MM.1S (cell line): ENCODE measurements at regions not wholly inside any gene's neighbourhood (a gene's known extent, or its start where the extent isn't known, plus 50 kb on each side); places are given as distances from the start of the nearest gene placed in this dataset.

Experiments used
- DNase-seq: peaks from one replicate; pipeline ENCODE4 v3.0.0-alpha.2; 2015
- H2AFZ ChIP-seq: fragments of 300-600 bp; sonication (generic); 2 replicates; pipeline ENCODE4 v1.6.0; 2016; ENCODE audit warnings: antibody characterized with exemption, low read length
- H3F3A ChIP-seq: fragments of 300-600 bp; sonication (generic); 2 replicates; pipeline ENCODE4 v1.6.1; 2016; ENCODE audit warnings: mild to moderate bottlenecking, antibody characterized with exemption, low read length, moderate library complexity, mixed read lengths; ENCODE audit not compliant: insufficient read depth
- H3K27ac ChIP-seq: fragments of 300-600 bp; sonication (generic); 2 replicates; pipeline ENCODE4 v1.5.1; 2016; ENCODE audit warnings: mild to moderate bottlenecking, low read length
- H3K27me3 ChIP-seq: fragments of 300-600 bp; sonication (generic); replicated peaks from 2 replicates; pipeline ENCODE4 v1.6.0; 2016; ENCODE audit warnings: low read length; ENCODE audit not compliant: insufficient read depth
- H3K36me3 ChIP-seq: fragments of 300-600 bp; sonication (generic); replicated peaks from 2 replicates; pipeline ENCODE4 v1.6.1; 2016; ENCODE audit warnings: mild to moderate bottlenecking, low read length, mixed read lengths; ENCODE audit not compliant: insufficient read depth
- H3K4me1 ChIP-seq: fragments of 300-600 bp; sonication (generic); 2 replicates; pipeline ENCODE4 v1.6.1; 2016; ENCODE audit warnings: low read length, mixed read lengths
- H3K4me2 ChIP-seq: fragments of 300-600 bp; sonication (generic); 2 replicates; pipeline ENCODE4 v1.6.0; 2016; ENCODE audit warnings: low read depth, low read length
- H3K4me3 ChIP-seq: fragments of 300-600 bp; sonication (generic); 2 replicates; pipeline ENCODE4 v1.5.1; 2016; ENCODE audit warnings: low read length, mixed read lengths
- H3K79me2 ChIP-seq: fragments of 300-600 bp; sonication (generic); 2 replicates; pipeline ENCODE4 v1.6.1; 2016; ENCODE audit warnings: mixed run types, low read length, mixed read lengths
- H3K9ac ChIP-seq: fragments of 300-600 bp; sonication (generic); 2 replicates; pipeline ENCODE4 v1.6.1; 2016; ENCODE audit warnings: low read length, mixed read lengths
- H3K9me2 ChIP-seq: fragments of 300-600 bp; sonication (generic); replicated peaks from 2 replicates; pipeline ENCODE4 v1.6.1; 2016; ENCODE audit warnings: mild to moderate bottlenecking, low read length, mixed read lengths; ENCODE audit not compliant: insufficient read depth
- H3K9me3 ChIP-seq: fragments of 300-600 bp; sonication (generic); replicated peaks from 2 replicates; pipeline ENCODE4 v1.6.1; 2016; ENCODE audit warnings: mild to moderate bottlenecking, low read length, mixed read lengths; ENCODE audit not compliant: insufficient read depth
- H4K20me1 ChIP-seq: fragments of 300-600 bp; sonication (generic); 2 replicates; pipeline ENCODE4 v1.6.1; 2016; ENCODE audit warnings: mild to moderate bottlenecking, low read length, moderate library complexity, mixed read lengths; ENCODE audit not compliant: insufficient read depth
- CTCF ChIP-seq: fragments of 300-600 bp; sonication (generic); IDR thresholded peaks from 2 replicates; pipeline ENCODE4 v1.5.1; 2016; ENCODE audit warnings: antibody characterized with exemption, low read length, mixed read lengths
- EZH2 ChIP-seq: fragments of 300-600 bp; sonication (generic); optimal IDR thresholded peaks from 2 replicates; pipeline ENCODE3; 2017; ENCODE audit warnings: low read depth, mild to moderate bottlenecking, antibody characterized with exemption, low read length, mixed read lengths
- EZH2phosphoT487 ChIP-seq: fragments of 300-600 bp; sonication (generic); IDR thresholded peaks from 2 replicates; pipeline ENCODE4 v1.6.1; 2018; ENCODE audit warnings: antibody characterized with exemption, low read length

DNA sequence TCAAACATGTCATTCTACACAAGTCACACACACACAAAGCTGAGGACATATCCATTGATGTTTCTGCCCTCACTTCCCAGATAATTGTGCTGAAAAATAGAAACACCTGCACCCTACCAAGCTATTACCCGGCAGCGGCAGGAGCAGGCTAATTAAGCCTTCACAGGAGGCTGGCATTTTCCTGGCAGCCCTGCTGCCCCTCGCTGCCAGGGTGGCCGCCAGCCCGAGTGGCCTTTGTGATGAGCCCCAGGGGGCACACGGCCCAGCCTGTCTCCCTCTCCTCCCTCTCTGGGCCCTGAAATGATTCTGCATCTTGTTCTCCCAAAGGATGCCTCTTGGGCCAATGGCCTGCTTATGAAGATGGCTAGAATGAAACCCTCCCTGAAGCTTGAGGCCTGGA is 76.2 kb upstream of the TP53I11 start:
- H4K20me1 ChIP-seq, result no peaks in the 10 kb centered on the region
- no peaks in the 10 kb centered on the region for H3K27me3 ChIP-seq
- H3K27ac ChIP-seq, result no peak overlapping the region
- TF ChIP-seq CTCF (no peak), EZH2phosphoT487 (no peak), EZH2 (no peak)
- peaks cover 11% of the 10 kb centered on the region for H3F3A ChIP-seq
- no peak overlapping the region for H2AFZ ChIP-seq
- H3K4me1 ChIP-seq, result peaks cover 30% of the 10 kb centered on the region
- no peaks in the 10 kb centered on the region for H3K36me3 ChIP-seq
- H3K4me3 ChIP-seq, result no peak overlapping the region
- H3K9me3 ChIP-seq, result no peaks in the 10 kb centered on the region
- H3K79me2 ChIP-seq, result no peaks in the 10 kb centered on the region
- DNase-seq, result no peak
- no peaks in the 10 kb centered on the region for H3K9me2 ChIP-seq
- no peak overlapping the region for H3K9ac ChIP-seq
- no peak overlapping the region for H3K4me2 ChIP-seq

DNA sequence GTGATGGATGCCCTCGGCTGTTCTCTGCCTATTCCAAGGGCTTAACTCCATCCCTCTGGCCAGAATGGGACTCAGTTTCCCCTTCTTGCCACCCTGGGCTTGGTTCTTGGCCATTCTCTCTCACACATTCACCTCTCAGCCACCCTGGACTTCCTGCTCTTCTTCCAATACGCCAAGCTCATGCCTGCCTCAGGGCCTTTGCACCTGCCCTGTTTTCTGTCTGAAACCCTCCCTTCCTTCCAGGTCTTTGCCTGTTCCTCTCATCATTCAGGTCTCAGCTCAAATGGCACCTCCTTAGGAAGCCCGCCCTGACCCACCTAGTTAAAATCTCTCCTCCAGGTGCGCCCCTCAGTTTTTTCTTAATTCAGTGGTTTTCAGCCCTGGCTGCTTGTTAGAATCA is 76.6 kb upstream of the TP53I11 start:
- Histone ChIP-seq H3K9me2 (no peaks in the 10 kb centered on the region), H3K27ac (no peak overlapping the region), H4K20me1 (no peaks in the 10 kb centered on the region), H3K36me3 (no peaks in the 10 kb centered on the region), H3K27me3 (no peaks in the 10 kb centered on the region), H3F3A (peaks cover 9% of the 10 kb centered on the region; the same call in 1 of the 2 replicates), H3K9ac (no peak overlapping the region), H2AFZ (no peak overlapping the region), H3K9me3 (no peaks in the 10 kb centered on the region), H3K4me2 (no peak overlapping the region), H3K4me1 (peaks cover 28% of the 10 kb centered on the region), H3K4me3 (no peak overlapping the region), H3K79me2 (no peaks in the 10 kb centered on the region)
- no peak for DNase-seq
- TF ChIP-seq CTCF (no peak), EZH2 (no peak), EZH2phosphoT487 (no peak)

DNA sequence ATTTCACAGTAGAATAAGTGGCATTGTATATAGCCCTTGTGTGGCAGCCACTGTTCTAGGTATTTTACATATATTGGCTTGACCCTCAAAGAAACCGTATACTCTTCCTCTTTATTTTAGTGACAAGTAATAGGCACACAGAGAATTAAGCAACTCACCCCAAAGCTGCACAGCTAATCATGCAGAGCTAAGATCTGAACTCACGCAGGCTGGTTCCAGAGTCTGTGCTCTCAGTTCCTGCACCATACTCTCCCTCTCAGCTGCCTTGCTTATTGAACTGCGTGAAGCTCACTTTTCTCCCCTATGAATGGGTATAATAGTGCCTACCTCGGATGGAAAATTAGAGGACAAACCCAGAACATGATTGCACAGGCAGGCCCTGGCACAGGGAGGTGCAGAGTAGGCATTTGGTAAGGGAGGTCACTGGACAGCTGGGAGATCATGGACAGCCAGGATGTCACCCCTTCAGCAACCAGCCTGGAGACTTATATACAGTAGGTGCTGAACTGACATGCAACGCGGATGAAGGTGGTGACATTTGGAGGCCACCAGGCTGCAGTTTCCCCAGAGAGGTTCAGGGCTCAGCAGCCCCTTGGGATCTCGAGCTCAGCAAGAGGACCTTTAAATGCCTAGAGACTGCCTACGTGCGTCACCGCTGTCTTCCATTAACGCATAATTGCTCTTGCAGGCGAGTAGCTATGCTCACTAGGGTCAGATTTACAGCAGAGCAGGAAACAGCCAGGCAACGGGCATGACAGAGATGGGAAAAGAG is 78.4 kb upstream of the TP53I11 start:
- Histone ChIP-seq H3F3A (peaks cover 9% of the 10 kb centered on the region; the same call in 1 of the 2 replicates), H3K4me2 (no peak overlapping the region), H3K4me3 (no peak overlapping the region), H3K9me3 (no peaks in the 10 kb centered on the region), H3K9me2 (no peaks in the 10 kb centered on the region), H3K4me1 (peaks cover 32% of the 10 kb centered on the region), H3K9ac (no peak overlapping the region), H3K27ac (no peak overlapping the region), H3K36me3 (no peaks in the 10 kb centered on the region), H4K20me1 (no peaks in the 10 kb centered on the region), H3K27me3 (no peaks in the 10 kb centered on the region), H3K79me2 (no peaks in the 10 kb centered on the region), H2AFZ (no peak overlapping the region)
- DNase-seq, result no peak
- TF ChIP-seq EZH2, result no peak

DNA sequence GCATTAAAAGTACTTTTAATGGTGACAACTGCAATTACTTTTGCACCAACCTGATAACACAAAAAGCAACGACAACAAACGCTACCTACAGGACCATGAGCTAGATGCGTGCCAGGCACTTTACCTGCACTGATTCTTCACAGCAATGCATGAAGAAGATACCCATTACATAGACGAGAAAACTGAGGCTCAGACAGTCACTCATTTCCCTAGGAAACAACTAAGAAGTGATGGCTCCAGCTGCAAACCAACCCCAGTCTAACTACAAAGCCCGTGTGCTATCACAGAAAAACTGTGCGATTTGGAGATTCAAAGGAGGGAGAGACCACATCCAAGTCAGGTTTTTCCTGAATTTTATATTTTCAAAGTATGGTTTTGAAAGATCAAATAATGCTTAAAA is 80.1 kb upstream of the TP53I11 start:
- no peaks in the 10 kb centered on the region for H4K20me1 ChIP-seq
- no peaks in the 10 kb centered on the region for H3K9me3 ChIP-seq
- H2AFZ ChIP-seq, result no peak overlapping the region
- H3K27ac ChIP-seq, result no peak overlapping the region
- no peaks in the 10 kb centered on the region for H3K79me2 ChIP-seq
- H3K4me3 ChIP-seq, result no peak overlapping the region
- peaks cover 26% of the 10 kb centered on the region for H3K4me1 ChIP-seq
- no peaks in the 10 kb centered on the region for H3K27me3 ChIP-seq
- H3F3A ChIP-seq, result peaks cover 9% of the 10 kb centered on the region; the same call in 1 of the 2 replicates
- DNase-seq, result no peak
- no peaks in the 10 kb centered on the region for H3K36me3 ChIP-seq
- H3K9ac ChIP-seq, result no peak overlapping the region
- no peak overlapping the region for H3K4me2 ChIP-seq
- TF ChIP-seq CTCF, result no peak
- no peak for TF ChIP-seq EZH2
- TF ChIP-seq EZH2phosphoT487, result no peak
- no peaks in the 10 kb centered on the region for H3K9me2 ChIP-seq
